HG02973 (cell line): ENCODE measurements at regions not wholly inside any gene's neighbourhood (a gene's known extent, or its start where the extent isn't known, plus 50 kb on each side); places are given as distances from the start of the nearest gene placed in this dataset.
A peak's percentile ranks its signal among the peaks of the same experiment; 100 is the strongest.
"Not testable (repeated sequence)": the region's sequence is repeated elsewhere in the genome, so short reads cannot be mapped to it uniquely, and the experiment has no call there.

Experiments used
- ATAC-seq: cut with Tn5 transposase; IDR thresholded peaks from one replicate; pipeline ENCODE4 v1.9.1; 2021; ENCODE audit warnings: moderate library complexity; ENCODE audit not compliant: unreplicated experiment

- ATAC-seq: no peak
Observed at GRCh38 chr4:117661091-117662072, 372.9 kb upstream of the NDST3 start.

- no peak for ATAC-seq
Observed at GRCh38 chr4:117664706-117665444, 369.4 kb upstream of the NDST3 start.

GRCh38 chr4:117676153-117676552 is 358.1 kb upstream of the NDST3 start:
- ATAC-seq: no peak

- no peak for ATAC-seq
Observed at GRCh38 chr4:117678861-117679260, 355.4 kb upstream of the NDST3 start.

- ATAC-seq: no peak
Observed at GRCh38 chr4:117691572-117692351, 342.5 kb upstream of the NDST3 start.

GRCh38 chr4:117692538-117692937 is 341.7 kb upstream of the NDST3 start:
- no peak for ATAC-seq

- no peak for ATAC-seq
Observed at GRCh38 chr4:117699595-117699994, 334.7 kb upstream of the NDST3 start.

- peak; percentile 70 for ATAC-seq
Observed at GRCh38 chr4:117700111-117700892, 334.0 kb upstream of the NDST3 start.

GRCh38 chr4:117702353-117702752 is 331.9 kb upstream of the NDST3 start:
- ATAC-seq: no peak

- ATAC-seq: no peak
Observed at GRCh38 chr4:117704721-117705120, 329.6 kb upstream of the NDST3 start.

- no peak for ATAC-seq
Observed at GRCh38 chr4:117740736-117741135, 293.6 kb upstream of the NDST3 start.

GRCh38 chr4:117745379-117745778 is 288.9 kb upstream of the NDST3 start:
- not testable (repeated sequence) for ATAC-seq

- no peak for ATAC-seq
Observed at GRCh38 chr4:117755438-117755837, 278.8 kb upstream of the NDST3 start.

GRCh38 chr4:117768610-117769009 is 265.7 kb upstream of the NDST3 start:
- ATAC-seq: no peak

GRCh38 chr4:117770269-117771102 is 263.8 kb upstream of the NDST3 start:
- ATAC-seq: no peak

- ATAC-seq: no peak
Observed at GRCh38 chr4:117771647-117772337, 262.5 kb upstream of the NDST3 start.

GRCh38 chr4:117773064-117773936 is 261.0 kb upstream of the NDST3 start:
- no peak for ATAC-seq

- ATAC-seq: no peak
Observed at GRCh38 chr4:117777721-117778120, 256.6 kb upstream of the NDST3 start.
